Testis (tissue), 2 donors: ENCODE measurements at regions not wholly inside any gene's neighbourhood (a gene's known extent, or its start where the extent isn't known, plus 50 kb on each side); places are given as distances from the start of the nearest gene placed in this dataset.
"Not testable (repeated sequence)": the region's sequence is repeated elsewhere in the genome, so short reads cannot be mapped to it uniquely, and the experiment has no call there.

Experiments
- DNase-seq: peaks from one replicate; pipeline ENCODE4 v3.0.0-alpha.2; 2019
- H3K27ac ChIP-seq, 2 donors: fragments of 200-600 bp; sonication (generic); one replicate each; pipeline ENCODE4 v1.5.1; 2019
- H3K27me3 ChIP-seq: fragments of 200-600 bp; sonication (generic); one replicate; pipeline ENCODE4 v1.5.1; 2019
- H3K36me3 ChIP-seq: fragments of 200-600 bp; sonication (generic); one replicate; pipeline ENCODE4 v1.5.1; 2017; ENCODE audit warnings: low read depth; ENCODE audit errors: missing control alignments
- H3K4me1 ChIP-seq: fragments of 200-600 bp; sonication (generic); one replicate; pipeline ENCODE4 v1.5.1; 2019
- H3K4me3 ChIP-seq, 2 donors: fragments of 200-600 bp; sonication (generic); one replicate each; pipeline ENCODE4 v1.5.1; 2017 to 2019
- H3K9me3 ChIP-seq: fragments of 200-600 bp; sonication (generic); one replicate; pipeline ENCODE4 v1.5.1; 2017
- CTCF ChIP-seq, 3 experiments: fragments of 450-650 bp in 2 of 3; fragments of 200-600 bp in 1 of 3; sonication (generic) in 1 of 3; IDR thresholded peaks; one replicate each; pipeline ENCODE4 v1.5.1; 2016 to 2019; ENCODE audit warnings: antibody characterized with exemption in 3 of 3, mild to moderate bottlenecking in 2 of 3, moderate library complexity in 1 of 3
- POLR2A ChIP-seq: fragments of 450-650 bp; IDR thresholded peaks from one replicate; pipeline ENCODE4 v1.6.1; 2017; ENCODE audit warnings: antibody characterized with exemption, mild to moderate bottlenecking, moderate library complexity
- WGBS, 2 donors: methylation state at CpG; one replicate each; pipeline ENCODE4 v1.1.5; 2018; 5-methylcytosine and 5-hydroxymethylcytosine counted together
- intact Hi-C: fragments of 100-400 bp; cut with DNase I; formaldehyde crosslinking; loops from one replicate; pipeline ENCODE4 v1.15.1; 2023; ENCODE audit warnings: low total_unique reads

- TF ChIP-seq CTCF (IDR thresholded peaks at IDR 0.05), result no peak
- TF ChIP-seq POLR2A, result no peak
Measured at GRCh38 chr20:11509776-11510175, 407.9 kb upstream of the BTBD3 start.

GRCh38 chr20:11511821-11512220 is 405.9 kb upstream of the BTBD3 start:
- Histone ChIP-seq H3K27ac (no peak overlapping the region), H3K9me3 (no peaks in the 10 kb centered on the region), H3K27me3 (no peaks in the 10 kb centered on the region), H3K4me1 (no peaks in the 10 kb centered on the region), H3K36me3 (no peaks in the 10 kb centered on the region), H3K4me3 (no peak overlapping the region)
- WGBS, 2 donors, result 60 to 61% methylated on average over 5 of the region's 5 CpGs
- intact Hi-C loops, result no loop called here
- no peak for DNase-seq
- TF ChIP-seq POLR2A, result no peak
- no peak for TF ChIP-seq CTCF (IDR thresholded peaks at IDR 0.05)

More at GRCh38 chr20:11509776-11510175, 407.9 kb upstream of the BTBD3 start:
- H3K27ac ChIP-seq, result no peak overlapping the region
- intact Hi-C loops, result no loop called here
- no peaks in the 10 kb centered on the region for H3K36me3 ChIP-seq
- H3K4me1 ChIP-seq, result no peaks in the 10 kb centered on the region
- H3K9me3 ChIP-seq, result no peaks in the 10 kb centered on the region
- no peaks in the 10 kb centered on the region for H3K27me3 ChIP-seq
- no peak for DNase-seq
- no peak overlapping the region for H3K4me3 ChIP-seq

GRCh38 chr20:11513241-11513745 is 404.4 kb upstream of the BTBD3 start:
- H3K9me3 ChIP-seq, H3K27ac ChIP-seq, H3K4me3 ChIP-seq, H3K4me1 ChIP-seq, H3K36me3 ChIP-seq, H3K27me3 ChIP-seq, intact Hi-C loops, DNase-seq: not testable (repeated sequence)
- WGBS, 2 donors, result 67 to 75% methylated on average over 15 to 27 of the region's 39 CpGs

- Histone ChIP-seq H3K4me1 (no peaks in the 10 kb centered on the region), H3K9me3 (no peaks in the 10 kb centered on the region), H3K36me3 (no peaks in the 10 kb centered on the region), H3K27ac (no peak overlapping the region), H3K4me3 (no peak overlapping the region), H3K27me3 (no peaks in the 10 kb centered on the region)
- intact Hi-C loops, result no loop called here
- TF ChIP-seq CTCF (IDR thresholded peaks at IDR 0.05) (no peak), POLR2A (no peak)
- 87 to 88% methylated on average over 4 of the region's 4 CpGs for WGBS, 2 donors
- no peak for DNase-seq
Measured at GRCh38 chr20:11516448-11516847, 401.2 kb upstream of the BTBD3 start.

GRCh38 chr20:11520596-11520995 is 397.1 kb upstream of the BTBD3 start:
- WGBS, 2 donors, result 0 to 29% methylated on average over 1 of the region's 1 CpG
- Histone ChIP-seq H3K27ac (no peak overlapping the region), H3K36me3 (no peaks in the 10 kb centered on the region), H3K9me3 (no peaks in the 10 kb centered on the region), H3K27me3 (no peaks in the 10 kb centered on the region), H3K4me1 (no peaks in the 10 kb centered on the region), H3K4me3 (no peak overlapping the region)
- intact Hi-C loops, result no loop called here
- no peak for TF ChIP-seq CTCF (IDR thresholded peaks at IDR 0.05)
- no peak for TF ChIP-seq POLR2A
- no peak for DNase-seq
